Activated T-cell treated with anti-CD3 and anti-CD28 coated beads for 48 hours (primary cell): ENCODE measurements at regions not wholly inside any gene's neighbourhood (a gene's known extent, or its start where the extent isn't known, plus 50 kb on each side); places are given as distances from the start of the nearest gene placed in this dataset.

Source experiments
- DNase-seq: peaks from one replicate; pipeline ENCODE4 v3.0.0-alpha.2; 2020; ENCODE audit warnings: low read depth

DNA sequence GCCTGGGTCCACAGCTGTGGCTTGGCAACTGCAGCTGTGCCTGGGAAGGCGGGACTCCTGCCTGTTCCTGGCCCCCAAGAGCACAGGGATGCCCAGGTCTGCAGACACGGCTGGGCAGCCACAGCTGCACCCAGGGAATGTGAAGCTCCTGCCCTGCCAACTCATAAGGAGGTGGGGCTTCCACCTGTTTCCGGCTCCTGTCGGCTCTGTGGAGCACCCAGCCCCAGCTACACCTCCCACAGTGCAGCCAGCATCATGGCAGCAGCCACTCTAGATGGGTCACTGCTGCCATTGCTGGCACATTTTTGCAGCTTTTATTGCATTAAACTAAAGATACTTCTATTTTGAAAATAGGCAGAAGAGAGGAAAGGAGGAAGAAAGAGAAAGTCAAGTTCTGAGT, 207.9 kb downstream of the SAMD5 start:
- DNase-seq = no peak

DNA sequence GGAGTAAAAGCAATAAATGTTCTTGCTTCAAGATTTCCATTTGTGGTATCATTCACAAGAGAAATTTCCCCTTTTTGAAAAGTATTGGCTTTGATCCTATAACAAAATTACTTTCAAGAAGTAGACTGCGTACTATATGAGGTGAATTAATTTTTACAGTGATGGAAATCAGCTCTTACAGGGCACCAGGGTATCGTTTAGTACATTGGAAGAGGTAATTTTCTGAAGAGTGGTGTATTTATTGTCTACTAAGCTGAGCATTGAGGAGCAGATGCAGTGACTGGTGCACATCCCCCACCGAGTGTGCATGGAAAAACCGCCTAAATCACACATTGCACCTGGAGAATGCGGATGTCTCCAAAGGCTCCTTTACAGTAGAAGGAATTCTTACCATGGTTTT, 209.5 kb downstream of the SAMD5 start:
- DNase-seq = no peak

DNA sequence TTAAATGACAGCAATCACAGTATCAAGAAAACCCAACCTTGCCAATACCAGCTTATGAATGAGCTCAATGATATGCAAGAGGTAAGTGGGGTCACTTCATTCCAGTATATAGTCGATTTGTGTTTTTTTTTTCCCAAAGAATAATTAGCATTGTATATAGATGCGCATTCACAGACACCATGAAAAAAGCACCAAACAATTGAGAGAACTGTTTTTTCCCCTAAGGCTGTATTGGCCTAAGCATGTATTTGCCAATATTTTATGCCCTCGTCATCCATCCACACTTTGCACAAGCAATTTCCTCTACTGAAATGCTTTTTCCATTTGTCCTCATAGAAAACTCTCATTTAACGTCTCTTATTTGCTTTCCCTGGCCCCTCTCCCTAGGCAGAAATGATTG, 213.7 kb downstream of the SAMD5 start:
- DNase-seq = no peak

DNA sequence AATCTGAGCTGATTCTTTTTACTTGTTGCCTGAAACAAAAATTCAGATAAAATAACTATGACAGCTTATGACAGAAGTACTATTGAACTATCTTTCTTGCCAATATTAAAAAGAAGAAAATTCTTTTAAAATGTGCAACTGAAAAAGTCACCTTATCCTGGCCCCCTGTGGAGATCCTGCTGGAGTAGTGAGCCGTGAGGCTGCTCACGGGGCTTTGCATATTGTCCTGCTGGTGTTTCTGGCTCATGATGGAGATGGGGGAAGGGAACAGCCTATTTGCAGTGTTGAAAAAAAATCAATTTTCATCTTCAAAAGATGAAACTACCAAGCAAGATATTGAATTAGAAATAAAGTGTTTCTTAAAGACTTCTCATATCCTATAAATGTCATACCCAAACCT, 216.0 kb downstream of the SAMD5 start:
- DNase-seq = no peak

DNA sequence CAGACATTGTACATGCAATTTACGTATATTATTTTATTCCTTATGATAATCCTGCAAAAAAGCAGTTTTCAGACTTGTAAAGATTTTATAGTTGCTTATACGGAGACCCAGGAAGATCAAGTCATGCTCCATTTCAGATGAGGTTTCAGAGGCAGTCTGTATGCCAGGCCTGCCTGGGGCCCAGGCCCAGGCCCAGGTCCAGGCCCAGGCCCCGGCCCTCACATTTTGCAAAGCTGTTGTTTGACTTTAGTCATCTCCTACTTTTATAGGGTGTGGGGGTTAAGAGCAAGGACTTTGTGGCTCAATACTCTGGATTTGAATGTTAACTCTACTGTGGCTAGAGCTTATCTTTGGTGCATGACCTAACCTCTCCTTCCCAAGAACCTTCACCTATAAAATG, 217.9 kb downstream of the SAMD5 start:
- DNase-seq = no peak

DNA sequence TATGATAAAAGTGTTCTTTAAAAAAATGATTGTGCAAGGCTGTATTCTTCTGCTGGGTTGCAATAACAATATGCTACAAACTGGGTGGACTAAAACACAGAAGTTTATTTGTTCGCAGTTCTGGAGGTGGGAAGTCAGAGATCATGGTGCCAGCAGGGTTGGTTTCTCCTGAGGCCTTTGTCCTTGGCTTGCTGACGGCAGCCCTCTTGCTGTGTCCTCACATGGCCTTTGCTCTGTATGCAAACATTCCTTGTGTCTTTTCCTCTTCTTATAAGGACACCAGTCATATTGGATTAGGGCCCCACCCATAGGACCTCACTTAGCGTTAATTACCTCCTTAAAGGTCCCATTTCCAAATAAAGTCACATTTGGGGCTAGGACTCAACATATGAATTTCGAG, 220.4 kb downstream of the SAMD5 start:
- no peak for DNase-seq

DNA sequence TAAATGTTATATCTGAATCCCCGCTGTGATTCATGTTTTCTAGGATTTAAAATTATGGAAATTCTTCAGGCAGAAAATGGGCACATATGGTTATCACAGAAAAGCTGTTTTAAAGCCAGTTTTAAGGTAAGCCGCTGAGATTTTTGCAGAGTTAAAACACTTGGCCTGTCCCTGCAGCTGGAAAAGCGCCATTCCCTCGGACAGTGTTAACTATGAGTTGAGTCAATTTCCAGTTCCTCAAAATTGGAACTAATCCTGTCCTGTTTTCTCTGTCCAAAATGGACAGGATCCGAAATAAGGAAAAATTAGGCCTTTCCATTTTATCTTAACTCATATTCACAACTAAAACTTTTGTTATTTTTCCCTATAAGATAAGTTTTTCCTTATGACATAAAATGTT, 225.2 kb downstream of the SAMD5 start:
- DNase-seq = no peak

DNA sequence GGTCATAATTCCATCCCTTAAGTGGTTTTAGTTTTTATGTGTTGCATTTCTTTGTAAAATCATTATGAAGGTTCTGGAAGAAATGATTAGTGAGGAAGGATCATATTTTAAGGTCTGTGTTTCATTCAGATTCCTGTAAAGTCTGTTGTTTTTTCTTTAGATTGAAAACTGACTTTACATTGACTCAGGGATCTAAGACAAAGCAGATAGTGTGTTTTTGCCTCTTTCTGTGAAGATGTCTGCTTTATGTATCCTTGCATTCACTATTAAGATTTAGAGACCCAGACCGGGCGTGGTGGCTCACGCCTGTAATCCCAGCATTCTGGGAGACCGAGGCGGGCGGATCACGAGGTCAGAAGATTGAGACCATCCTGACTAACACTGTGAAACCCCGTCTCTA, 225.7 kb downstream of the SAMD5 start:
- DNase-seq = no peak

DNA sequence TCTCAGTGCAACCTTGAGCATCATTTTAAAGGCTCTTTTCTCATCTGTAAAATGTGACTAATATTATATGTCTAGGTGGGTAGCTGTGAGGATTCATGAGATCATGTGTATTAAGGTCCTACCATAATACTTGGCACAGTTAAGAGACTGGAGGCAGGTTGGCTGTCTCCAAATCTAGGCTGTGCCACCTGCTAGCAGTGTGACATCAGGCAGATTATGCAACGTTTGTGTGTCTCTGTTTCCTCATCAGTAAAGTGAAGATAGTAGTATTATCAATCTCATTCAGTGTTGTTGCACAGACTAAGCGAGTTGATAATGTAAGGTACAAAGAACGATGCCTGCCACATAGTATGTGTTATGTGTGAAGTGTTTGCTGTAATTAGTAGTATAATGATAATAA, 227.4 kb downstream of the SAMD5 start:
- DNase-seq = no peak

DNA sequence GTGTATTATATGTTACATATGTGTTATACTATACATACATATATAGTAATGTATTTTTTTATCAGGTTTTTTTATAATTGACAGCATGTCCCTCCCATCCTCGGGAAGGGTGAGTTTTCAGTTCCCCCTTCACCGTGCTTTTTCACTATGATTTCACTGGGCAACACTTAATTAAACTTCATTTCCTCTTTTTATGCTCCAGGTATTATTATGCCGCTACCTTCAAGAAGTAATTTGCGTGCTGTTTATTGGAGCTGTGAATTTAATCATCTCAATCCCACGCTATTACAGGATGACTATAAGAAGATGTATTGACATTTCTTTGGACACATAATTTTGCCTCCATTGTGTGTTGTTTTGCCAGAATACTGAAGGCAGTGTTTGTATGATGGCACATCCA, 228.6 kb downstream of the SAMD5 start:
- no peak for DNase-seq

DNA sequence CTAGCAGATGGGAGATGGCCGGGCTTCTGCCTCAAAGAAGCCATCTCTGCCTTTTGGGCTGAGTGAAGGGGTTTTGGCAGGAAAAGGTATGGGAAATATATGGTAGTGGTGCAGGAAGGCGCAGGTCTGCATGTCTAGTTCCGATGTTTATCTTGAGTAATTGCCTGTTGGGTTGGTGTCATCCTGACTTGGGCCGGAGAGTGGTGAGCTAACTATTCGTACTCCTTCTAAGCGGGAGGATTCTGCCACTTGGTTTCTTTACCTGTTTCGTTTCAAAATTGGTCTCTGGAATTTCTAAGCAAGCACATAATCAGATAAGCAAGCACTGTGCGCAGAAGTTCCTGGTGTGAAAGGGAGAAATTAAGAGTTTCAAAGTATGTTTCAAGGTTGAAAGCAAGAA, 229.6 kb downstream of the SAMD5 start:
- DNase-seq = no peak

DNA sequence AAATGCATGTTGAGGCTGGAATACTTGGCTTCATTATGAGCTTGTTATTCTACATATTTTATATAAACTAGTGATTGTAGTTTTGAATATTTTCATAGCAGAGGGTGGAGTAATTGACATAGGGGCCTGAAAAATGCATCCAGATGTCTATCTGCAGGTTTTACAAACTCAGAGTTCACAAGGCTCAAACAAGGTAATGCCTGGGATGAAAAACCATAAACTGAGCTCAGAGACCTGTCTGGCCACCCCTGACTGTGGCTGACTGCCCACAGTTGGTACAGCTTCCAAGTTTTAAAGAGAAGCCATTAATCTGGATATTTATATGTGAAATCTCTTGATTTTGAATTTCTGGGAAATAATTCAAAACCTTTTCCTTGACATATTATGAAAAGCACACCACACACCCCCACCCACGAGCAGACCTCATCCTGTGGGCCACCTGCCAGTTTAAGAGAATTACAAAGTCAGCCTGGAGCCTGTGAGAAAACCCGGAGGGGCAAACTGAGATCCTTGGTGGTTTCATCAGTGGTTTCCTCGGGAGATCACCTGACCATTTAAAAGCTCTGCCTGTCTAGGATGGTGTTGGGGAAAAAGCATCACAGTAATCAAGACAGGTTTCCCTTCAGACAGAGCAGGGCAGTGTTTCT, 230.1 kb downstream of the SAMD5 start:
- DNase-seq = no peak

DNA sequence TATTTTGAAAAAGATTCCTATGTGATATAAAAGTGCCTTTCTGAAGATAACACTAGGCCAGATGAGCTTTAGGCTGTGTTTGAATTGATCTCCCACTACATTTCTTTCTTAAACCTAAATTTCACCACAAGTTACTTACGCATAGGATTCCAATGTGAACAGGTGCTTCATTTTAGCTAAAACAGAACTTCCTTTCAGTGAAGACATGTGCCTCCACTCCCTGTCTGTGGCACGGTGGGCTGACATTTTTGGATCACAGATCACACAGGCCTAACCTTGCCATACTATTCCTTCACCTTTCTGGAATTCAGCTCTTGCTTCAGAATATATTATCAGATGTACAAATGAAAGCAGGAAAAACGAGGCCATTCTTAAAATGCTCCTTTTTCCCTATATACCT, 231.8 kb downstream of the SAMD5 start:
- DNase-seq = no peak

DNA sequence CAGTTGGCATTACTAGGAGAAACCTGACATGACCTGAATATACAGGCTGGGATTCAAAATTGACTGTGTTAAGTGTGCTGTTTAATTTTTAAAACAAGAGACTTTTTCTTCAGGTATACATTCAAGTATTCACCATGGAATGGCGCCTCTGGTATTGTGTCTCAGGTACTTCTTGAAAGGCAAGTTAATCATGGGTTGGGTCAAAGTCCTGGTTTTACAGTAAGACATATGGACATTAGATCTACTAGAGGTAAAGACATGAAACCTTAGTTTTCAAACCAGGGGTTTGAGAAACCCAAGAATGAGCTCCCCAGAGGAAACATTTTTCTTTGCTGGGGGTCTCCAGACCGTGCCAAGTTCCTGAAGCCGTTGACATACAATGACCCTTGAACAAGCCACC, 232.4 kb downstream of the SAMD5 start:
- DNase-seq = no peak

DNA sequence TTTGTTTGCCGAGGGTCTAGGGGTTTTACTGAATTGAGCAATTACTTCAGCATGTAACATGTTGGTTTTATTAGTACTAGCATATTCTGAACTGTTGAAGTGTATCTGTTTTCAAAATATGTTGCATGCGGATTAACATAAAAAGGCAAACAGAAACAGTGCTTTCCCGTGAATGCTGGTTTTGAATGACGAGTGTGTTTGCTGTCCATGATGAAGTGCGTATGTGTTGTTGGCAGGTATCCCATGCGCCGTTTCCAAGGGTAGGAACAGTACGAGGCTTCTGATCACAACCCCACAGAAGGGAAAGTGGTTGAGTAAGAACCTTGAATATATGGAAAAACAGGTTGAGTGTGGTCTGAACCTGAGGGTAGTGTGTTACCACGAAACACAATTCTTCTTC, 232.9 kb downstream of the SAMD5 start:
- DNase-seq = no peak

DNA sequence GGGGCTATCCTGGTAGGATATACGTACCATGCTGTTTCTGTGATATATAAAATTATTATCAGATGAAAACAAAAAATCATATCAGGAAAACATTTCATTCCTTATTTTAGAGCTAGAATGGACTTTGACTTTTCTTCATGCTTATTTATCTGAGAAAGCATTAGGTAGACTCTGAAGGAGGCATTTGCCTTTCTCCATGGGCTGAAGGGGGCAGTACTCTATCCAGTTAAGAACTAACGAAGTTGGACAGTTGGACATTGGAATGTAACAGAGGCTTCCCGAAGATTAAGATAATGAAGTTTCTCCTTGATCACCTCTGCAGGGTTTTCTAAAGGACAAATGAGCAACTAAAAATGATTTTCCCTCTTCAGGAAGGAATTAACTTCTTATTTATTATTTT, 233.9 kb downstream of the SAMD5 start:
- DNase-seq = no peak

DNA sequence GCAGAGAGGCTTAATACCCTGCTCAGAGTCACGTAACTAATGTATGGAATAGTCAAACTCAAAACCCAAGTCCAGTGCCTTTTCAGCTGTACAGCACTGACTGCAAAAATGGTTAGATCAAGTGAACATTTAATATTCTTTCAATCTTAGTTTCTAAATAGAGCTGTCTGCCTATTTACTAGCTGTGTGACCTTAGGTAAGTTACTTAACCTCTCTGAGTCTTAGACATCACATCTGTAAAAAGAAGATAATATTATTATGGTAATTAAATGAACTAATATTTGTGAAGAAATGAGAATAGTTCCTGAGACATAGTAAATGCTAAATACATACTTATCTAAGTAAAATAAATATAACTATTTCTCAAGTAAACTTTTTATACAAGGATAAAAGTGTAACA, 235.5 kb downstream of the SAMD5 start:
- DNase-seq = no peak

DNA sequence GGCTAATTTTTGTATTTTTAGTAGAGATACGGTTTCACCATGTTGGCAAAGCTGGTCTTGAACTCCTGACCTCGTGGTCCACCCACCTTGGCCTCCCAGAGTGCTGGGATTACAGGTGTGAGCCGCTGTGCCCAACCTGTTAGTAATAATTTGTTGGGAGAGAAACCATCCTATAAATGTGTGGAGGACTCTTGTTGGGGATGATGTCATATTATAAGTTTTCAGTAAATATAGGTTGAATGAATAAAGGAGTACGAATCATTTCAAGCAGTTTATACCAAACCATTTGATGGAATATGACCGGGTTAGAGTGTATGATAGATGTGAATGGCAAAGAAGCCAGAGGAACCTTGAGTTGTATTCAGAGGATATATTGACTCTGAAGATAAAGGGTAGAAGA, 240.8 kb downstream of the SAMD5 start:
- no peak for DNase-seq

DNA sequence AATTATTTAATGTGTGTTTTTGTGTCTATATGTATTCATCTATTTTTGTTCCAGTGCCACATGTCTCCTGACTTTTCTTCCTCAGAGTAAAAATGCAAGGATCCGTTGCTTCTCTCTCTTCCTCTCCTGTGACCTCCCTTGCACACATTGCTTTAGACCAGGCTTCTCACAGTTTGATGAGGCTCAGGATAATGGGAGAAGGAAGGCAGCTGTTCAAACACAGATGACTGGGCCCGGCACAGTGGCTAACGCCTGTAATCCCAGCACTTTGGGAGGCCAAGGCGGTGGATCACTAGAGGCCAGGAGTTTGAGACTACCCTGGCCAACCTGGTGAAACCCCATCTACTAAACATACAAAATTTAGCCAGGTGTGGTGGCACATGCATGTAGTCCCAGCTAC, 241.9 kb downstream of the SAMD5 start:
- DNase-seq = no peak

DNA sequence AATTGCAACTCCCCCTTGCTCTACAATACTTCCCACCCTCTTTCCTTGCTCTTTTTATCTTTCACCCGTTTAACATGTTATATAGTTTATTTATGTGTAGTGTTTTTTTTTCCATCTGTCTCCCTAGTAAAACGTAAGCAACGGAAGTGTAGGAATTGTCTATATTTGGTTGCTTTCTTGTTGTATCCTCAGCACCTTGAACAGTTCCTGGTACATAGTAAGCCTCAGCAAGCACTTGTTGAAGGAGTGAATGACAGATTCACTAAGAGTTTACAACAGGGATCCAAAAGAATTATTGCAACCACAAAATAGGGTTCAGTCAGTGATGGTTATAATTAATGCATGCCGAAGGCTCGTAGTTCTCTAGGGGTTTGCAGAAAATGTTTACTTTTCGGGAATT, 242.7 kb downstream of the SAMD5 start:
- no peak for DNase-seq

DNA sequence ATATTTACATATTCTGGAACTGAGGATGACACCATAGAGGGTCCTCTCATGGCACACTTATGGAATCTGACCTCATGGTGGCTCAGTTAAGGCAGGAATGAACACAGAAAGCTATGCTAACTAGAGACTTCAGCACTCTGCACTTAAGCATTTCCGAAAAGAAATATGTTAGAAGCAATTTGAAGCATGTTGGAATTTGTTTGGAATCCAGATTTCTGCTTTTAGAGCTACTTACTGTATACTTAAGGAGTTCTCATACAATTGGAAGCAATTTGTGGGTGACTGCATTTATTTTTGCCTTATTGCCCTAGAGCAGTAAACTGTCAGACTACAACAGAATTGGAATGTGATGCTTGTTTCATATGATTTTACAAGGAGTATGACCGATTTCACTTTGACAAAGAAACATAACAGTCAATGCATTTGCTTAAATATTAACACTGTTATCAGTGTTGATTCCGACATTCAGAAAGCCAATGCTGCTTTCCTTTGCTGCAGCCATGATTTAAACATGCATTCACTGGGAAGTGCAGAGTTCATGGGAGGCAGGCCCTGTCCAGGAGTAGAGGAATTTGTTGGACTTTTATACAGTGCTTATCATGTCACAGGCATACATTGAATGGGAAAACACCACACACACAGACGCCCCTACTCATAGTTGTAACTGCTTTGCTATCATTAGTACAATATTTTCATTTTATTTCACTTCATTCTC, 244.4 kb downstream of the SAMD5 start:
- no peak for DNase-seq

DNA sequence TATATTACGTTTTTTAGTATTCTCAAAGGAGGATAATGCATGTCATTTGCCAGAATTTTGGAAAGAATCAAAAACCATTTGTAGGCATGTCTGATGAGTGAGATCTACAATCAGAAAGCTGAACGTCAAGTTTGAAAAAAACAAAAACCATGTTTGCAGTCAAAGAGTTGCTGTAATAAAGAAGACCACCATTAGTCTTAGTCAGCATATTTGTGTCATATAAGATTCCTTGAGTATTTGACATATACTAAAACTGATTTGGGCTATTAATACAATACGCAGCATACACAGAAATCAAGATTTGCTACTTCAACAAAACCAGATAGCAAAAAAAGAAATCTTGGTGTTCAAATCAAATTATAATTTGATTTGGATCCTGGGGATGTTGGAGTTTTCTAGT, 247.5 kb downstream of the SAMD5 start:
- DNase-seq = no peak

DNA sequence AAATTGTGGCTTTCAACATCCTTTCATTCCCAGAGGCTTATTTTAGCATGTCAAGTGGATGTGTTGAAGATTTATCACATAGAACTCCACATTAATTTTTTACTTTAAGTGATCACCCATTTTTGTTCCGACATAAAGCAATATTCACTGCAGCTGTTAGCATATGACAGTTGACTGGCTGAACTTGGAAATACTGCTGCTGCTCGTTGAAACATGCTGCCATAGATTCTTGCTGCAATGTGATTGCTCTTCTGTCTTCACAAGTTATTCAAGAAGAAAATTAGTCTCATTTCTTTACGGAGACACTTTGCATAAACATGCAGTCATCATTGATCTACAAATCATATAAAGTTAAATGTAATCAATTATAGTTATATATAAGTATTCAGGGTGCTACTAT, 248.4 kb downstream of the SAMD5 start:
- no peak for DNase-seq

DNA sequence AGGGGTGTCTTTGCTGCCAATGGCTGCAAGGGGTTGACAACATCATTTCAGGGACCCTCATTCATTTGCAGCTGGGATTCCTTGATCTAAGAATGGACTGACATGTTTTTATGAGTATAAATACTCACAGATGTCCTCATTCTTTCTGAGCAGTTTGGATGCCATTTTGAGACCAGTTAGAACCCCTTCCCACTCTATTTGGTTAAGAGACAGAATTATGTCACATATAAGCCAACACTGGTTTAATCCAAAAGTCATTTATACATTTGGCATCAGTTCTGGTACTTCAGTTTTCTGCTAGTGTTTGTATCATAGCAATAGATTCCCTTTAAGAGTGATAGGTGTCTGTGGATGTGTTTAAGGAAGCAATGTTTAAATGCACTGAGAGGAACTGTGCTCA, 248.8 kb downstream of the SAMD5 start:
- DNase-seq = no peak
